Astrocyte (in vitro differentiated cells and primary cell): ENCODE measurements at regions not wholly inside any gene's neighbourhood (a gene's known extent, or its start where the extent isn't known, plus 50 kb on each side); places are given as distances from the start of the nearest gene placed in this dataset.

Experiments
- DNase-seq: peaks from one replicate; pipeline ENCODE4 v3.0.0-alpha.2; 2010; ENCODE audit warnings: low read depth
- FAIRE-seq: peaks from 2 replicates; lab custom pipeline; 2011; peaks lifted over from hg19 to GRCh38; lab: Jason Lieb, UNC
- H2AFZ ChIP-seq: 2 replicates; pipeline ENCODE4 v1.6.0; 2012; ENCODE audit warnings: low read depth, low read length, inconsistent platforms
- H3K27ac ChIP-seq: 2 replicates; pipeline ENCODE4 v1.5.1; 2011; ENCODE audit warnings: low read depth, low read length, inconsistent platforms
- H3K27me3 ChIP-seq: 2 replicates; pipeline ENCODE4 v1.6.0; 2011; ENCODE audit warnings: low read length, inconsistent platforms; ENCODE audit not compliant: insufficient read depth
- H3K36me3 ChIP-seq: 2 replicates; pipeline ENCODE4 v1.5.1; 2011; ENCODE audit warnings: low read length, inconsistent platforms; ENCODE audit not compliant: insufficient read depth
- H3K4me1 ChIP-seq: 2 replicates; pipeline ENCODE4 v1.5.1; 2011; ENCODE audit warnings: low read length, inconsistent platforms; ENCODE audit not compliant: insufficient read depth
- H3K4me2 ChIP-seq: 2 replicates; pipeline ENCODE4 v1.6.0; 2012; ENCODE audit warnings: low read length, inconsistent platforms
- H3K4me3 ChIP-seq: 2 replicates; pipeline ENCODE4 v1.5.1; 2011; ENCODE audit warnings: low read depth, mild to moderate bottlenecking, low read length, inconsistent platforms; ENCODE audit not compliant: insufficient read depth
- H3K79me2 ChIP-seq: 2 replicates; pipeline ENCODE4 v1.6.0; 2012; ENCODE audit warnings: mild to moderate bottlenecking, low read length, inconsistent platforms; ENCODE audit not compliant: insufficient read depth
- H3K9ac ChIP-seq: 2 replicates; pipeline ENCODE4 v1.6.0; 2012; ENCODE audit warnings: mild to moderate bottlenecking, low read length, inconsistent platforms
- H3K9me3 ChIP-seq: 2 replicates; pipeline ENCODE4 v1.5.1; 2012; ENCODE audit warnings: low read depth, mild to moderate bottlenecking, low read length, inconsistent platforms; ENCODE audit not compliant: insufficient read depth
- H4K20me1 ChIP-seq: 2 replicates; pipeline ENCODE4 v1.6.0; 2012; ENCODE audit warnings: low read length, inconsistent platforms; ENCODE audit not compliant: insufficient read depth
- H3K27ac Mint-ChIP-seq: one replicate; pipeline ENCODE4 v1.8.0; 2021; ENCODE audit warnings: mild to moderate bottlenecking, mixed read lengths; ENCODE audit not compliant: unreplicated experiment
- H3K27me3 Mint-ChIP-seq: one replicate; pipeline ENCODE4 v1.8.0; 2021; ENCODE audit warnings: low read depth, mixed read lengths; ENCODE audit not compliant: unreplicated experiment
- H3K36me3 Mint-ChIP-seq: one replicate; pipeline ENCODE4 v1.8.0; 2021; ENCODE audit warnings: low read depth, mixed read lengths; ENCODE audit not compliant: unreplicated experiment
- H3K4me1 Mint-ChIP-seq: one replicate; pipeline ENCODE4 v1.8.0; 2021; ENCODE audit warnings: low read depth, mixed read lengths; ENCODE audit not compliant: unreplicated experiment
- H3K4me3 Mint-ChIP-seq: one replicate; pipeline ENCODE4 v1.8.0; 2021; ENCODE audit warnings: mild to moderate bottlenecking, moderate library complexity, mixed read lengths; ENCODE audit not compliant: unreplicated experiment
- H3K9me3 Mint-ChIP-seq: one replicate; pipeline ENCODE4 v1.8.0; 2021; ENCODE audit warnings: mild to moderate bottlenecking, mixed read lengths; ENCODE audit not compliant: unreplicated experiment
- CTCF ChIP-seq: IDR thresholded peaks from 2 replicates; pipeline ENCODE4 v1.5.1; 2011; ENCODE audit warnings: low read depth, mild to moderate bottlenecking, inconsistent platforms, low read length, moderate library complexity; ENCODE audit not compliant: insufficient read depth
- EZH2 ChIP-seq: IDR thresholded peaks from 2 replicates; pipeline ENCODE4 v1.6.1; 2012; ENCODE audit warnings: mild to moderate bottlenecking, low read length, inconsistent platforms; ENCODE audit not compliant: insufficient read depth

- no peaks in the 10 kb centered on the region for H3K36me3 ChIP-seq
- Mint-ChIP-seq H3K4me1 (peaks cover 2% of the 10 kb centered on the region), H3K4me3 (no peak overlapping the region), H3K9me3 (peaks cover 6% of the 10 kb centered on the region), H3K27ac (no peak overlapping the region), H3K27me3 (no peaks in the 10 kb centered on the region), H3K36me3 (no peaks in the 10 kb centered on the region)
- no peaks in the 10 kb centered on the region for H3K27me3 ChIP-seq
- H3K9me3 ChIP-seq = no peaks in the 10 kb centered on the region
- H3K4me2 ChIP-seq = no peak overlapping the region
- no peak overlapping the region for H3K27ac ChIP-seq
- no peaks in the 10 kb centered on the region for H3K79me2 ChIP-seq
- no peaks in the 10 kb centered on the region for H4K20me1 ChIP-seq
- H3K4me1 ChIP-seq = no peaks in the 10 kb centered on the region
- DNase-seq (peak; percentile 12), FAIRE-seq (no peak)
- no peak overlapping the region for H2AFZ ChIP-seq
- TF ChIP-seq EZH2 (no peak), CTCF (no peak)
- no peak overlapping the region for H3K9ac ChIP-seq
- H3K4me3 ChIP-seq = no peak overlapping the region
Measured at GRCh38 chr9:16925426-16925825, 55.0 kb upstream of the BNC2 start.

GRCh38 chr9:16924311-16924915 is 53.9 kb upstream of the BNC2 start:
- no peaks in the 10 kb centered on the region for H3K27me3 Mint-ChIP-seq
- no peak for FAIRE-seq

More at GRCh38 chr9:16924311-16924915, 53.9 kb upstream of the BNC2 start:
- Histone ChIP-seq H2AFZ (no peak overlapping the region), H3K27ac (no peak overlapping the region), H3K36me3 (no peaks in the 10 kb centered on the region), H3K4me2 (no peak overlapping the region), H3K4me3 (no peak overlapping the region), H3K9me3 (no peaks in the 10 kb centered on the region), H4K20me1 (no peaks in the 10 kb centered on the region), H3K27me3 (no peaks in the 10 kb centered on the region), H3K79me2 (no peaks in the 10 kb centered on the region), H3K9ac (no peak overlapping the region), H3K4me1 (no peaks in the 10 kb centered on the region)
- Mint-ChIP-seq H3K4me3 (no peak overlapping the region), H3K27ac (no peak overlapping the region), H3K36me3 (no peaks in the 10 kb centered on the region), H3K9me3 (peaks cover 6% of the 10 kb centered on the region), H3K4me1 (peaks cover 2% of the 10 kb centered on the region)
- DNase-seq = no peak
- no peak for TF ChIP-seq CTCF
- TF ChIP-seq EZH2 = no peak
